Gastroesophageal sphincter (tissue), 3 donors: ENCODE measurements at regions not wholly inside any gene's neighbourhood (a gene's known extent, or its start where the extent isn't known, plus 50 kb on each side); places are given as distances from the start of the nearest gene placed in this dataset.

Source experiments
- CTCF ChIP-seq, 4 experiments: fragments of 200-600 bp in 2 of 4; fragments of 450-650 bp in 2 of 4; sonication (generic) in 1 of 4; IDR thresholded peaks; one replicate each; pipeline ENCODE4 v1.5.1; 2017 to 2019; ENCODE audit warnings: antibody characterized with exemption in 4 of 4, mild to moderate bottlenecking in 2 of 4, moderate library complexity in 2 of 4
- POLR2A ChIP-seq, 2 donors: fragments of 450-650 bp; IDR thresholded peaks; one replicate each; pipeline ENCODE4 v1.6.1; 2017; ENCODE audit warnings: antibody characterized with exemption in 2 of 2, mild to moderate bottlenecking in 2 of 2, moderate library complexity in 1 of 2

- TF ChIP-seq POLR2A (IDR thresholded peaks at IDR 0.05) = no peak
- no peak for TF ChIP-seq CTCF (IDR thresholded peaks at IDR 0.05)
These were observed 517.2 kb upstream of the B3GALT2 start for GRCh38 chr1:193703655-193704054.
